ENCODE measurements at regions not wholly inside any gene's neighbourhood (a gene's known extent, or its start where the extent isn't known, plus 50 kb on each side); places are given as distances from the start of the nearest gene placed in this dataset.

GRCh38 chr15:99466701-99467337 is 99.0 kb upstream of the MEF2A start (continued):
- no peak for TF ChIP-seq CEBPB (IDR thresholded peaks at IDR 0.05; ENCODE audit: low read depth, low read length)
- no peak for TF ChIP-seq CBX5 (IDR thresholded peaks at IDR 0.05; ENCODE audit: low read depth, low read length)
- no peak for TF ChIP-seq TAF1 (IDR thresholded peaks at IDR 0.05; ENCODE audit: low read depth, low read length)
- no peak for TF ChIP-seq CBX8 (IDR thresholded peaks at IDR 0.05; ENCODE audit: borderline replicate concordance, low read depth, low read length)
- TF ChIP-seq SP4 (IDR thresholded peaks at IDR 0.05; ENCODE audit: low read length): no peak
- TF ChIP-seq JUND (IDR thresholded peaks at IDR 0.05; ENCODE audit: low read length): no peak
- TF ChIP-seq GTF2F1 (IDR thresholded peaks at IDR 0.05; ENCODE audit: borderline replicate concordance, low read depth, low read length): no peak
- TF ChIP-seq TAF7 (optimal IDR thresholded peaks at IDR 0.05; ENCODE audit: borderline replicate concordance, low read depth, low read length): no peak
- TF ChIP-seq CHD7 (IDR thresholded peaks at IDR 0.05; ENCODE audit: insufficient replicate concordance, low read length): no peak
- TF ChIP-seq KDM5A (IDR thresholded peaks at IDR 0.05; ENCODE audit: low read length): no peak

Data from H1 (cell line).